HepG2 (cell line): ENCODE measurements at regions not wholly inside any gene's neighbourhood (a gene's known extent, or its start where the extent isn't known, plus 50 kb on each side); places are given as distances from the start of the nearest gene placed in this dataset.

Source experiments
- ATAC-seq: fragments of 200-7000 bp; cut with Tn5 transposase; 3 replicates; pipeline ENCODE4 v1.9.1; 2020; ENCODE audit warnings: mild to moderate bottlenecking, moderate library complexity
- BruUV-seq: library from RNA; stranded (reverse); fragments of 400-500 nt; replicated peaks from 2 replicates; lab custom pipeline; 2021; lab: Mats Ljungman, UMichigan
- CTCF ChIA-PET: fragments of 300-600 bp; formaldehyde crosslinking; extraction: SDS; loops from one replicate; lab custom pipeline; 2021; ENCODE audit warnings: low total read pairs, inconsistent platforms, low intra/inter-chr PET ratio; lab: Yijun Ruan, JAX
- POLR2A ChIA-PET: fragments of 350-600 bp; sonication (Branson Sonifier 250); formaldehyde crosslinking; loops from one replicate; lab custom pipeline; 2020; ENCODE audit warnings: antibody characterized with exemption, inconsistent platforms; lab: Yijun Ruan, JAX
- DNase-seq: peaks from one replicate; pipeline ENCODE4 v3.0.0-alpha.2; 2015; ENCODE audit warnings: low spot score
- FAIRE-seq: peaks from 3 replicates; lab custom pipeline; 2011; peaks lifted over from hg19 to GRCh38; lab: Jason Lieb, UNC
- H2AFZ ChIP-seq: one replicate; pipeline ENCODE4 v1.6.1; 2011; ENCODE audit warnings: low read length, inconsistent platforms
- H3K27ac ChIP-seq: fragments of 300-600 bp; 3 replicates; pipeline ENCODE4 v1.8.0; 2011; ENCODE audit warnings: mixed run types, mild to moderate bottlenecking, mixed read lengths, low read length, inconsistent platforms; ENCODE audit not compliant: insufficient read depth; ENCODE audit errors: extremely low read length
- H3K27me3 ChIP-seq, 2 experiments: fragments of 200-600 bp in 1 of 2; 2 replicates in 1 of 2; 3 replicates in 1 of 2; pipeline versions ENCODE4 v1.6.0 to v1.8.0; 2011; ENCODE audit warnings: low read length in 2 of 2, mild to moderate bottlenecking in 2 of 2, moderate library complexity in 2 of 2, inconsistent platforms in 1 of 2; ENCODE audit not compliant: insufficient read depth in 2 of 2, control insufficient read depth in 1 of 2
- H3K36me3 ChIP-seq, 2 experiments: fragments of 200-600 bp in 1 of 2; replicated peaks in 1 of 2; 2 replicates in 1 of 2; 3 replicates in 1 of 2; pipeline versions ENCODE4 v1.5.1 to v1.8.0; 2011; ENCODE audit warnings: low read length in 2 of 2, inconsistent platforms in 1 of 2; ENCODE audit not compliant: insufficient read depth in 2 of 2, control insufficient read depth in 1 of 2
- H3K4me1 ChIP-seq: 2 replicates; pipeline ENCODE4 v1.5.1; 2012; ENCODE audit warnings: low read length, inconsistent platforms; ENCODE audit not compliant: insufficient read depth
- H3K4me2 ChIP-seq: 2 replicates; pipeline ENCODE4 v1.6.0; 2011; ENCODE audit warnings: low read depth, low read length, inconsistent platforms
- H3K4me3 ChIP-seq, 3 experiments: fragments of 200-600 bp in 1 of 3; sonication (generic), shearing (Covaris generic) in 1 of 3; replicated peaks in 1 of 3; 2 replicates each; pipeline ENCODE4 v1.5.1; 2011 to 2016; ENCODE audit warnings: low read length in 3 of 3, inconsistent platforms in 2 of 3, low read depth in 2 of 3, mild to moderate bottlenecking in 2 of 3, control low read depth in 1 of 3, mixed read lengths in 1 of 3; ENCODE audit not compliant: insufficient read depth in 1 of 3
- H3K79me2 ChIP-seq: one replicate; pipeline ENCODE4 v1.6.1; 2011; ENCODE audit warnings: low read length, inconsistent platforms; ENCODE audit not compliant: insufficient read depth
- H3K9ac ChIP-seq: 2 replicates; pipeline ENCODE4 v1.6.0; 2011; ENCODE audit warnings: mild to moderate bottlenecking, low read depth, low read length, inconsistent platforms; ENCODE audit not compliant: insufficient read depth
- H3K9me3 ChIP-seq: 2 replicates; pipeline ENCODE4 v1.5.1; 2012; ENCODE audit warnings: mild to moderate bottlenecking, low read length
- H4K20me1 ChIP-seq: 2 replicates; pipeline ENCODE4 v1.6.0; 2011; ENCODE audit warnings: inconsistent platforms, mild to moderate bottlenecking, low read length, moderate library complexity; ENCODE audit not compliant: insufficient read depth
- ARID5B ChIP-seq: IDR thresholded peaks from 2 replicates; pipeline ENCODE4 v1.4.0; 2020; ENCODE audit warnings: mild to moderate bottlenecking, missing genetic modification reagents
- ATF2 ChIP-seq: sonication (generic); formaldehyde crosslinking; IDR thresholded peaks from 2 replicates; pipeline ENCODE4 v1.4.0; 2020; ENCODE audit warnings: missing genetic modification reagents
- MEIS1 ChIP-seq: sonication (generic); formaldehyde crosslinking; IDR thresholded peaks from 2 replicates; pipeline ENCODE4 v1.9.0; 2021; ENCODE audit warnings: mild to moderate bottlenecking, missing genetic modification reagents, moderate library complexity, borderline replicate concordance
- UBTF ChIP-seq: sonication (generic); formaldehyde crosslinking; IDR thresholded peaks from 2 replicates; pipeline ENCODE4 v1.4.0; 2020; ENCODE audit warnings: mild to moderate bottlenecking, missing genetic modification reagents
- ZNF101 ChIP-seq: sonication (generic); formaldehyde crosslinking; IDR thresholded peaks from 2 replicates; pipeline ENCODE4 v1.4.0; 2020; ENCODE audit warnings: mild to moderate bottlenecking, low read depth, missing genetic modification reagents, borderline replicate concordance
- ZNF552 ChIP-seq: sonication (generic); formaldehyde crosslinking; IDR thresholded peaks from 2 replicates; pipeline ENCODE4 v1.9.0; 2022; ENCODE audit warnings: missing genetic modification reagents, mild to moderate bottlenecking, borderline replicate concordance
- ZNF609 ChIP-seq: sonication (generic); formaldehyde crosslinking; IDR thresholded peaks from 2 replicates; pipeline ENCODE4 v1.4.0; 2020; ENCODE audit warnings: mild to moderate bottlenecking, missing genetic modification reagents, borderline replicate concordance
- WGBS: methylation state at CpG from one replicate; pipeline ENCODE4 v1.1.6; 2017; ENCODE audit warnings: low lambda C conversion rate; 5-methylcytosine and 5-hydroxymethylcytosine counted together
- in situ Hi-C: cut with HindIII; loops from 2 replicates; pipeline ENCODE4 v1.10.0; 2017; ENCODE audit warnings: low pct_unique_long_range_greater_than_20kb; ENCODE audit not compliant: extremely low pct_ligation_motif_present
- intact Hi-C: fragments of 100-400 bp; cut with micrococcal nuclease; formaldehyde crosslinking; loops from one replicate; pipeline ENCODE4 v1.10.0; 2022; ENCODE audit not compliant: unreplicated experiment

GRCh38 chr9:126146254-126147145 lies 180.1 kb upstream of the MVB12B start:
- H4K20me1 ChIP-seq: no peaks in the 10 kb centered on the region
- H3K4me2 ChIP-seq: peak overlapping the region; percentile 84
- ATAC-seq: peak; percentile 79
- peaks cover 64% of the 10 kb centered on the region for H3K4me1 ChIP-seq
- no peaks in the 10 kb centered on the region for H3K79me2 ChIP-seq
- peak; percentile 97 for FAIRE-seq
- intact Hi-C loops (loop anchor here (2.0 kb wide), 1 partner anchor 82 kb away; no protein-coding TSS in a partner anchor), in situ Hi-C loops (no loop called here)
- peak; percentile 91 for DNase-seq
- peak overlapping the region; percentile 91 for H2AFZ ChIP-seq
- peak overlapping the region; percentile 17 to 63 (median 35); a peak in 4 of 6 replicates for H3K4me3 ChIP-seq
- H3K9ac ChIP-seq: peak overlapping the region; percentile 53
- ChIA-PET CTCF (interaction anchor here (1.4 kb wide), 1 partner anchor 82 kb away, joined by 7 read pairs; no protein-coding TSS in a partner anchor), POLR2A (interaction anchor here (1.4 kb wide), 1 partner anchor 13 kb away, joined by 4 read pairs; no protein-coding TSS in a partner anchor)
- no TSS peak for BruUV-seq
- peak overlapping the region; percentile 86 for H3K27ac ChIP-seq
- 7% methylated on average over 19 of the region's 19 CpGs for WGBS
- peaks cover 5% of the 10 kb centered on the region; the same call in 1 of the 2 replicates for H3K9me3 ChIP-seq
- no peaks in the 10 kb centered on the region for H3K27me3 ChIP-seq
- no peaks in the 10 kb centered on the region for H3K36me3 ChIP-seq
- peak; percentile 34; the same call in 1 of the 2 replicates for TF ChIP-seq ARID5B (CRISPR knock-in tag)
- TF ChIP-seq ATF2: peak; percentile 25; the same call in 1 of the 2 replicates
- peak; percentile 77; the same call in 1 of the 2 replicates for TF ChIP-seq MEIS1 (CRISPR knock-in tag)
- 0 out of 2 replicates have a peak, but pooled peaks have one; percentile 37 for TF ChIP-seq ZNF609 (CRISPR knock-in tag)
- TF ChIP-seq UBTF (CRISPR knock-in tag): peak; percentile 34
- TF ChIP-seq ZNF552 (CRISPR knock-in tag): no peak
- TF ChIP-seq ZNF101 (CRISPR knock-in tag): 0 out of 2 replicates have a peak, but pooled peaks have one; percentile 30
